Naive B cell (primary cell): ENCODE measurements at regions not wholly inside any gene's neighbourhood (a gene's known extent, or its start where the extent isn't known, plus 50 kb on each side); places are given as distances from the start of the nearest gene placed in this dataset.

Source experiments
- ATAC-seq, 2 donors: fragments of 150-1000 bp; cut with Tn5 transposase; 2 replicates each; pipeline ENCODE4 v1.10.0; 2021; ENCODE audit warnings: low read depth in 2 of 2, mild to moderate bottlenecking in 2 of 2, moderate library complexity in 2 of 2
- DNase-seq: peaks from one replicate; pipeline ENCODE4 v3.0.0; 2022
- H3K27ac Mint-ChIP-seq, 6 donors: one replicate each; pipeline ENCODE4 v1.8.0; 2020 to 2022; ENCODE audit warnings: mild to moderate bottlenecking in 6 of 6, mixed read lengths in 6 of 6, moderate library complexity in 5 of 6, inconsistent platforms in 2 of 6
- H3K27me3 Mint-ChIP-seq, 3 donors: one replicate each; pipeline ENCODE4 v1.8.0; 2021 to 2022; ENCODE audit warnings: mixed read lengths in 3 of 3, mild to moderate bottlenecking in 1 of 3
- H3K36me3 Mint-ChIP-seq, 2 donors: one replicate each; pipeline ENCODE4 v1.8.0; 2020 to 2022; ENCODE audit warnings: mixed read lengths in 2 of 2, inconsistent platforms in 1 of 2, mild to moderate bottlenecking in 1 of 2
- H3K4me1 Mint-ChIP-seq, 3 donors: one replicate each; pipeline ENCODE4 v1.8.0; 2020 to 2022; ENCODE audit warnings: mixed read lengths in 3 of 3, inconsistent platforms in 1 of 3, mild to moderate bottlenecking in 1 of 3, moderate library complexity in 1 of 3
- H3K4me3 Mint-ChIP-seq, 8 donors: one replicate each; pipeline ENCODE4 v1.8.0; 2020 to 2022; ENCODE audit warnings: mild to moderate bottlenecking in 8 of 8, mixed read lengths in 8 of 8, moderate library complexity in 8 of 8, inconsistent platforms in 2 of 8
- H3K9me3 Mint-ChIP-seq, 7 donors: one replicate each; pipeline ENCODE4 v1.8.0; 2020 to 2022; ENCODE audit warnings: mixed read lengths in 7 of 7, mild to moderate bottlenecking in 5 of 7, inconsistent platforms in 2 of 7, moderate library complexity in 1 of 7

- DNase-seq (no peak), ATAC-seq (no peak)
- H3K4me3 Mint-ChIP-seq: no peak overlapping the region
- H3K9me3 Mint-ChIP-seq: no peaks in the 10 kb centered on the region
- peaks cover 0 to 8% (median 4%) of the 10 kb centered on the region in 3 donors for H3K27me3 Mint-ChIP-seq
- H3K27ac Mint-ChIP-seq: no peak overlapping the region
- no peaks in the 10 kb centered on the region for H3K36me3 Mint-ChIP-seq
- H3K4me1 Mint-ChIP-seq: no peaks in the 10 kb centered on the region
These were observed 261.9 kb downstream of the CDH26 start for GRCh38 chr20:60219984-60220562.

GRCh38 chr20:60220706-60221105, 262.5 kb downstream of the CDH26 start:
- no peak overlapping the region for H3K27ac Mint-ChIP-seq
- no peaks in the 10 kb centered on the region for H3K9me3 Mint-ChIP-seq
- no peaks in the 10 kb centered on the region for H3K36me3 Mint-ChIP-seq
- DNase-seq: no peak
- H3K4me1 Mint-ChIP-seq: no peaks in the 10 kb centered on the region
- no peak for ATAC-seq
- peaks cover 0 to 4% (median 4%) of the 10 kb centered on the region in 3 donors for H3K27me3 Mint-ChIP-seq
- H3K4me3 Mint-ChIP-seq: no peak overlapping the region

- H3K9me3 Mint-ChIP-seq: no peaks in the 10 kb centered on the region
- no peak for DNase-seq
- H3K4me3 Mint-ChIP-seq: no peak overlapping the region
- H3K27me3 Mint-ChIP-seq: peaks cover 0 to 4% (median 0%) of the 10 kb centered on the region in 3 donors
- H3K36me3 Mint-ChIP-seq: no peaks in the 10 kb centered on the region
- H3K27ac Mint-ChIP-seq: no peak overlapping the region
- ATAC-seq: no peak
- H3K4me1 Mint-ChIP-seq: no peaks in the 10 kb centered on the region
These were observed 263.4 kb downstream of the CDH26 start for GRCh38 chr20:60221593-60221992.

- H3K4me3 Mint-ChIP-seq: no peak overlapping the region
- H3K36me3 Mint-ChIP-seq: no peaks in the 10 kb centered on the region
- peaks cover 0 to 4% (median 0%) of the 10 kb centered on the region in 3 donors for H3K27me3 Mint-ChIP-seq
These were observed 264.3 kb downstream of the CDH26 start for GRCh38 chr20:60222497-60222896.

GRCh38 chr20:60223174-60223573, 265.0 kb downstream of the CDH26 start:
- H3K4me1 Mint-ChIP-seq: no peaks in the 10 kb centered on the region
- ATAC-seq (no peak), DNase-seq (no peak)
- no peak overlapping the region for H3K4me3 Mint-ChIP-seq
- no peaks in the 10 kb centered on the region for H3K9me3 Mint-ChIP-seq
- peaks cover 0 to 4% (median 0%) of the 10 kb centered on the region in 3 donors for H3K27me3 Mint-ChIP-seq
- H3K36me3 Mint-ChIP-seq: no peaks in the 10 kb centered on the region
- H3K27ac Mint-ChIP-seq: no peak overlapping the region

More at GRCh38 chr20:60222497-60222896, 264.3 kb downstream of the CDH26 start:
- DNase-seq: no peak
- Mint-ChIP-seq H3K4me1 (no peaks in the 10 kb centered on the region), H3K9me3 (no peaks in the 10 kb centered on the region), H3K27ac (no peak overlapping the region)
- no peak for ATAC-seq

GRCh38 chr20:60224914-60225313, 266.7 kb downstream of the CDH26 start:
- H3K4me1 Mint-ChIP-seq: no peaks in the 10 kb centered on the region
- DNase-seq: no peak
- peaks cover 0 to 4% (median 0%) of the 10 kb centered on the region in 3 donors for H3K27me3 Mint-ChIP-seq
- no peak overlapping the region for H3K4me3 Mint-ChIP-seq
- no peaks in the 10 kb centered on the region for H3K9me3 Mint-ChIP-seq
- ATAC-seq: no peak
- H3K36me3 Mint-ChIP-seq: no peaks in the 10 kb centered on the region
- no peak overlapping the region for H3K27ac Mint-ChIP-seq

- Mint-ChIP-seq H3K4me3 (no peak overlapping the region), H3K4me1 (no peaks in the 10 kb centered on the region), H3K36me3 (no peaks in the 10 kb centered on the region), H3K9me3 (peaks cover 0 to 2% (median 0%) of the 10 kb centered on the region in 7 donors), H3K27ac (no peak overlapping the region), H3K27me3 (no peaks in the 10 kb centered on the region)
- DNase-seq (no peak), ATAC-seq (no peak)
These were observed 270.0 kb downstream of the CDH26 start for GRCh38 chr20:60228255-60228654.

GRCh38 chr20:60232380-60232779, 274.2 kb downstream of the CDH26 start:
- H3K4me1 Mint-ChIP-seq: no peaks in the 10 kb centered on the region
- no peak for ATAC-seq
- no peak overlapping the region for H3K4me3 Mint-ChIP-seq
- no peak overlapping the region for H3K27ac Mint-ChIP-seq
- DNase-seq: no peak
- peaks cover 0 to 2% (median 0%) of the 10 kb centered on the region in 7 donors for H3K9me3 Mint-ChIP-seq
- no peaks in the 10 kb centered on the region for H3K36me3 Mint-ChIP-seq
- H3K27me3 Mint-ChIP-seq: no peaks in the 10 kb centered on the region

GRCh38 chr20:60233018-60233630, 274.9 kb downstream of the CDH26 start:
- Mint-ChIP-seq H3K36me3 (no peaks in the 10 kb centered on the region), H3K27me3 (peaks cover 0 to 5% (median 0%) of the 10 kb centered on the region in 3 donors), H3K4me3 (no peak overlapping the region), H3K9me3 (peaks cover 0 to 2% (median 0%) of the 10 kb centered on the region in 7 donors), H3K4me1 (no peaks in the 10 kb centered on the region), H3K27ac (no peak overlapping the region)
- DNase-seq (no peak), ATAC-seq (no peak)

GRCh38 chr20:60236613-60237012, 278.4 kb downstream of the CDH26 start:
- no peak overlapping the region for H3K27ac Mint-ChIP-seq
- peaks cover 0 to 14% (median 11%) of the 10 kb centered on the region in 3 donors for H3K27me3 Mint-ChIP-seq
- H3K4me1 Mint-ChIP-seq: no peaks in the 10 kb centered on the region
- H3K36me3 Mint-ChIP-seq: no peaks in the 10 kb centered on the region
- DNase-seq: no peak
- H3K9me3 Mint-ChIP-seq: no peaks in the 10 kb centered on the region
- no peak for ATAC-seq
- no peak overlapping the region for H3K4me3 Mint-ChIP-seq

- H3K36me3 Mint-ChIP-seq: no peaks in the 10 kb centered on the region
- H3K9me3 Mint-ChIP-seq: no peaks in the 10 kb centered on the region
- no peaks in the 10 kb centered on the region for H3K4me1 Mint-ChIP-seq
- H3K27me3 Mint-ChIP-seq: peaks cover 0 to 14% (median 11%) of the 10 kb centered on the region in 3 donors
- H3K27ac Mint-ChIP-seq: no peak overlapping the region
- H3K4me3 Mint-ChIP-seq: no peak overlapping the region
- ATAC-seq (no peak), DNase-seq (no peak)
These were observed 279.8 kb downstream of the CDH26 start for GRCh38 chr20:60237981-60238380.

- DNase-seq (no peak), ATAC-seq (no peak)
- H3K4me1 Mint-ChIP-seq: no peaks in the 10 kb centered on the region
- no peak overlapping the region for H3K4me3 Mint-ChIP-seq
- no peaks in the 10 kb centered on the region for H3K9me3 Mint-ChIP-seq
- H3K27me3 Mint-ChIP-seq: peaks cover 0 to 14% (median 11%) of the 10 kb centered on the region in 3 donors
- H3K36me3 Mint-ChIP-seq: no peaks in the 10 kb centered on the region
- no peak overlapping the region for H3K27ac Mint-ChIP-seq
These were observed 280.9 kb downstream of the CDH26 start for GRCh38 chr20:60238992-60239660.

- Mint-ChIP-seq H3K27me3 (peaks cover 0 to 14% (median 11%) of the 10 kb centered on the region in 3 donors), H3K4me3 (no peak overlapping the region), H3K9me3 (no peaks in the 10 kb centered on the region), H3K27ac (no peak overlapping the region), H3K36me3 (no peaks in the 10 kb centered on the region), H3K4me1 (no peaks in the 10 kb centered on the region)
- ATAC-seq (no peak), DNase-seq (no peak)
These were observed 281.7 kb downstream of the CDH26 start for GRCh38 chr20:60239956-60240355.

- no peaks in the 10 kb centered on the region for H3K4me1 Mint-ChIP-seq
- ATAC-seq: no peak
- H3K27ac Mint-ChIP-seq: no peak overlapping the region
- H3K9me3 Mint-ChIP-seq: no peaks in the 10 kb centered on the region
- peaks cover 0 to 14% (median 11%) of the 10 kb centered on the region in 3 donors for H3K27me3 Mint-ChIP-seq
- DNase-seq: no peak
- H3K4me3 Mint-ChIP-seq: no peak overlapping the region
- H3K36me3 Mint-ChIP-seq: no peaks in the 10 kb centered on the region
These were observed 282.2 kb downstream of the CDH26 start for GRCh38 chr20:60240415-60240814.
